DND-41 (cell line): ENCODE measurements at regions not wholly inside any gene's neighbourhood (a gene's known extent, or its start where the extent isn't known, plus 50 kb on each side); places are given as distances from the start of the nearest gene placed in this dataset.

Experiments
- ATAC-seq: fragments of 200-7000 bp; cut with Tn5 transposase; 3 replicates; pipeline ENCODE4 v1.9.1; 2021; ENCODE audit warnings: low read depth; ENCODE audit not compliant: insufficient read depth
- DNase-seq: peaks from one replicate; pipeline ENCODE4 v3.0.0-alpha.2; 2020
- H2AFZ ChIP-seq: 2 replicates; pipeline ENCODE4 v1.6.0; 2012; ENCODE audit warnings: low read depth, low read length
- H3K27ac ChIP-seq: 2 replicates; pipeline ENCODE4 v1.5.1; 2012; ENCODE audit warnings: low read length, inconsistent platforms
- H3K27me3 ChIP-seq: fragments of 200-600 bp; sonication (generic); 2 replicates; pipeline ENCODE4 v1.6.0; 2012; ENCODE audit warnings: low read length, mild to moderate bottlenecking, inconsistent platforms; ENCODE audit not compliant: insufficient read depth, poor library complexity
- H3K36me3 ChIP-seq: 2 replicates; pipeline ENCODE4 v1.5.1; 2012; ENCODE audit warnings: low read length, inconsistent platforms; ENCODE audit not compliant: insufficient read depth
- H3K4me1 ChIP-seq: 2 replicates; pipeline ENCODE4 v1.5.1; 2012; ENCODE audit warnings: mild to moderate bottlenecking, low read length; ENCODE audit not compliant: insufficient read depth
- H3K4me2 ChIP-seq: 2 replicates; pipeline ENCODE4 v1.6.0; 2012; ENCODE audit warnings: mild to moderate bottlenecking, moderate library complexity, low read length, inconsistent platforms; ENCODE audit not compliant: insufficient read depth
- H3K4me3 ChIP-seq, 2 experiments: fragments of 200-600 bp in 1 of 2; shearing (Covaris generic) in 1 of 2; 2 replicates each; pipeline ENCODE4 v1.5.1; 2012 to 2016; ENCODE audit warnings: inconsistent platforms in 2 of 2, low read length in 2 of 2, mild to moderate bottlenecking in 2 of 2, low read depth in 1 of 2, moderate library complexity in 1 of 2
- H3K79me2 ChIP-seq: 2 replicates; pipeline ENCODE4 v1.6.0; 2012; ENCODE audit warnings: low read length, inconsistent platforms; ENCODE audit not compliant: insufficient read depth
- H3K9ac ChIP-seq: 2 replicates; pipeline ENCODE4 v1.6.0; 2012; ENCODE audit warnings: low read depth, mild to moderate bottlenecking, inconsistent platforms, low read length, moderate library complexity
- H3K9me3 ChIP-seq: 2 replicates; pipeline ENCODE4 v1.5.1; 2012; ENCODE audit warnings: low read length, moderate library complexity, mild to moderate bottlenecking, inconsistent platforms; ENCODE audit not compliant: insufficient read depth, severe bottlenecking
- H4K20me1 ChIP-seq: 2 replicates; pipeline ENCODE4 v1.6.0; 2012; ENCODE audit warnings: low read length; ENCODE audit not compliant: insufficient read depth
- CTCF ChIP-seq: IDR thresholded peaks from 2 replicates; pipeline ENCODE4 v1.5.1; 2012; ENCODE audit warnings: borderline replicate concordance, low read length, moderate library complexity, mild to moderate bottlenecking; ENCODE audit not compliant: poor library complexity, severe bottlenecking; ENCODE audit errors: extremely low read depth
- EZH2 ChIP-seq: IDR thresholded peaks from 3 replicates; pipeline ENCODE4 v1.6.1; 2012; ENCODE audit warnings: borderline replicate concordance, low read depth, mild to moderate bottlenecking, moderate library complexity, low read length, inconsistent platforms; ENCODE audit not compliant: severe bottlenecking

DNA sequence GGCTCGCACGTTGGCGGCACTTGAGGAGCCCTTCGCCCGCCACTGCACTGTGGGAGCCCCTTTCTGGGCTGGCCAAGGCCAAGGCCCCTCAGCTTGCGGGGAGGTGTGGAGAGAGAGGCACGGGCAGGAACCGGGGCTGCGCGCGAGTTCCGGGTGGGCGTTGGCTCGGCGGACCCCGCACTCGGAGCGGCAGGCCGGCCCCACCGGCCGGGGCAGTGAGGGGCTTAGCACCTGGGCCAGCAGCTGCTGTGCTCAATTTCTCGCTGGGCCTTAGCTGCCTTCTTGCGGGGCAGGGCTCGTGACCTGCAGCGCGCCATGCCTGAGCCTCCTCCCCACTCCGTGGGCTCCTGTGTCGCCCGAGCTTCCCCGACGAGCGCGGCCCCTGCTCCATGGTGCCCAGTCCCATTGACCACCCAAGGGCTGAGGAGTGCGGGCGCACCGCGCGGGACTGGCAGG lies 71.6 kb upstream of the CNTN1 start:
- no peaks in the 10 kb centered on the region for H4K20me1 ChIP-seq
- no peak overlapping the region for H3K27ac ChIP-seq
- H3K4me1 ChIP-seq: no peaks in the 10 kb centered on the region
- H3K79me2 ChIP-seq: no peaks in the 10 kb centered on the region
- H2AFZ ChIP-seq: no peak overlapping the region
- H3K9ac ChIP-seq: no peak overlapping the region
- ATAC-seq (no peak), DNase-seq (no peak)
- H3K36me3 ChIP-seq: no peaks in the 10 kb centered on the region
- no peaks in the 10 kb centered on the region for H3K27me3 ChIP-seq
- no peak for TF ChIP-seq EZH2
- no peak for TF ChIP-seq CTCF
- H3K4me3 ChIP-seq: no peak overlapping the region
- no peaks in the 10 kb centered on the region for H3K9me3 ChIP-seq
- no peak overlapping the region for H3K4me2 ChIP-seq

DNA sequence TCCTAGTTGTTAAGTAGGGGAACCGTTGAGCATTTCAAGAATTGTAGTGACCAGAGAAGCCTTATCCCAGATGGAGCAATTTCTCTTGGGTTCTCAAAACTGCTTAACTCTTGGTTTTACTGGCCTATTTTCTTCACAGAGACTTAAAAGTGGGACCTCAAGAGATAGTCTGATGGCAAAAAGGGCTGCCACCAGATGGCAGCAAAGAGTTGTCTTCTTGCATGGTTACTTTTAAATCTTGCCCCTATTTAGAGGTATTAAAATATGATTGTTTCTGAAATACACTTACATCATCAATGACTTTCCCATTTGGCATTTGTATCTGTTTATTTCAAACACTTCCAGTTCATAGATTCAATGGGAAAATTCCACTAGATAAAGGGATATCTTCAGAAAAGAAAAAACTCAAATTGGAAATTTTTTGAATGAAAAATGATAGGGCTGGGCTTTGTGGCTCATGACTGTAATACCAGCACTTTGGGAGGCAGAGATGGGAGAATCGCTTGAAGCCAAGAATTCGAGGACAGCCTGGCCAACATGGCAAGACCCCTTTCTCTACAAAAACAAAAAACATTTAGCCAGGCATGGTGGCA lies 69.9 kb upstream of the CNTN1 start:
- H3K27ac ChIP-seq: no peak overlapping the region

GRCh38 chr12:40632171-40632570 lies 60.1 kb upstream of the CNTN1 start:
- no peaks in the 10 kb centered on the region for H3K9me3 ChIP-seq
- H3K79me2 ChIP-seq: no peaks in the 10 kb centered on the region
- H3K4me2 ChIP-seq: no peak overlapping the region
- H3K4me1 ChIP-seq: no peaks in the 10 kb centered on the region
- H3K36me3 ChIP-seq: no peaks in the 10 kb centered on the region
- DNase-seq (no peak), ATAC-seq (no peak)
- H3K9ac ChIP-seq: no peak overlapping the region
- no peak overlapping the region for H2AFZ ChIP-seq
- H4K20me1 ChIP-seq: no peaks in the 10 kb centered on the region
- TF ChIP-seq EZH2: no peak
- no peak for TF ChIP-seq CTCF
- H3K27me3 ChIP-seq: no peaks in the 10 kb centered on the region
- H3K4me3 ChIP-seq: no peak overlapping the region
- H3K27ac ChIP-seq: no peak overlapping the region

More for the DNA sequence above, 69.9 kb upstream of the CNTN1 start:
- Histone ChIP-seq H3K9ac (no peak overlapping the region), H3K4me2 (no peak overlapping the region), H3K36me3 (no peaks in the 10 kb centered on the region), H3K4me3 (no peak overlapping the region), H3K27me3 (no peaks in the 10 kb centered on the region), H4K20me1 (no peaks in the 10 kb centered on the region), H3K9me3 (no peaks in the 10 kb centered on the region), H2AFZ (no peak overlapping the region), H3K79me2 (no peaks in the 10 kb centered on the region), H3K4me1 (no peaks in the 10 kb centered on the region)
- DNase-seq (peak; percentile 20), ATAC-seq (no peak)
- TF ChIP-seq EZH2 (no peak), CTCF (peak; percentile 71)
